GM06990 (cell line): ENCODE measurements at regions not wholly inside any gene's neighbourhood (a gene's known extent, or its start where the extent isn't known, plus 50 kb on each side); places are given as distances from the start of the nearest gene placed in this dataset.

Experiments used
- DNase-seq: peaks from one replicate; pipeline ENCODE4 v3.0.0-alpha.2; 2011; ENCODE audit not compliant: insufficient read length; ENCODE audit errors: extremely low read depth
- H3K27me3 ChIP-seq: replicated peaks from 2 replicates; pipeline ENCODE4 v1.6.0; 2011; ENCODE audit warnings: low read length; ENCODE audit not compliant: control insufficient read depth, insufficient read depth
- H3K36me3 ChIP-seq: 2 replicates; pipeline ENCODE4 v1.5.1; 2011; ENCODE audit warnings: low read length; ENCODE audit not compliant: control insufficient read depth, insufficient read depth
- H3K4me3 ChIP-seq: replicated peaks from 2 replicates; pipeline ENCODE4 v1.5.1; 2011; ENCODE audit warnings: low read depth, mild to moderate bottlenecking, control low read depth, low read length
- TF ChIP-seq, protein P1 (sequence below): IDR thresholded peaks from 2 replicates; pipeline ENCODE4 v1.5.1; 2011; ENCODE audit warnings: low read length, control low read depth, mild to moderate bottlenecking, inconsistent platforms; ENCODE audit not compliant: insufficient read depth, poor library complexity, severe bottlenecking

DNA sequence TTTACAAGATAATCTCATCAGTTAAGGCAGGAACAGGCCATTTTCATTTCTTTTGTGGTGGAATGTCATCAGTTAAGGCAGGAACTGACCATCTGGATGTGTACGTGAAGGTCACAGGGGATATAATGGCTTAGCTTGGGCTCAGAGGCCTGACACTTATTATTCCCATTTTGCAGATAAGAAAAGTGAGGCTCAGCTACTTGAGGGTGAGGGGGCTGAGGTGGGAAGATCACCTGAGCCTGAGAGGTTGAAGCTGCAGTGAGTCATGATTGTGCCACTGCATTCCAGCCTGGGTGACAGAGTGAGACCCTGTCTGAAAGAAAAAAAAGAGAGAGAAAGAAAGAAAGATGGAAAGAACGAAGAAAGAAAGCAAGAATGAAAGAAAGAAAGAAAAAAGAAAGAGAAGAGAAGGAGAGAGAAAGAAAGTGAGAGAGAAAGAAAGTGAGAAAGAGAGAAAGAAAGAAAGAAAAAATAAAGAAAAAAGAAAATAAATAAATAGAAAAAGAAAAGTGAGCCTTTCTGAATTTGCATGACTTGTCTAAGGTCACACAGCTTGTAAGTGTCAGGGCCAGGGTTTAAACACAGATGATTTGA, 142.0 kb downstream of the TMEM30B start:
- no peak overlapping the region for H3K4me3 ChIP-seq
- H3K36me3 ChIP-seq: no peaks in the 10 kb centered on the region
- no peaks in the 10 kb centered on the region for H3K27me3 ChIP-seq
- TF ChIP-seq, protein P1, sequence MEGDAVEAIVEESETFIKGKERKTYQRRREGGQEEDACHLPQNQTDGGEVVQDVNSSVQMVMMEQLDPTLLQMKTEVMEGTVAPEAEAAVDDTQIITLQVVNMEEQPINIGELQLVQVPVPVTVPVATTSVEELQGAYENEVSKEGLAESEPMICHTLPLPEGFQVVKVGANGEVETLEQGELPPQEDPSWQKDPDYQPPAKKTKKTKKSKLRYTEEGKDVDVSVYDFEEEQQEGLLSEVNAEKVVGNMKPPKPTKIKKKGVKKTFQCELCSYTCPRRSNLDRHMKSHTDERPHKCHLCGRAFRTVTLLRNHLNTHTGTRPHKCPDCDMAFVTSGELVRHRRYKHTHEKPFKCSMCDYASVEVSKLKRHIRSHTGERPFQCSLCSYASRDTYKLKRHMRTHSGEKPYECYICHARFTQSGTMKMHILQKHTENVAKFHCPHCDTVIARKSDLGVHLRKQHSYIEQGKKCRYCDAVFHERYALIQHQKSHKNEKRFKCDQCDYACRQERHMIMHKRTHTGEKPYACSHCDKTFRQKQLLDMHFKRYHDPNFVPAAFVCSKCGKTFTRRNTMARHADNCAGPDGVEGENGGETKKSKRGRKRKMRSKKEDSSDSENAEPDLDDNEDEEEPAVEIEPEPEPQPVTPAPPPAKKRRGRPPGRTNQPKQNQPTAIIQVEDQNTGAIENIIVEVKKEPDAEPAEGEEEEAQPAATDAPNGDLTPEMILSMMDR: no peak
- DNase-seq: no peak

DNA sequence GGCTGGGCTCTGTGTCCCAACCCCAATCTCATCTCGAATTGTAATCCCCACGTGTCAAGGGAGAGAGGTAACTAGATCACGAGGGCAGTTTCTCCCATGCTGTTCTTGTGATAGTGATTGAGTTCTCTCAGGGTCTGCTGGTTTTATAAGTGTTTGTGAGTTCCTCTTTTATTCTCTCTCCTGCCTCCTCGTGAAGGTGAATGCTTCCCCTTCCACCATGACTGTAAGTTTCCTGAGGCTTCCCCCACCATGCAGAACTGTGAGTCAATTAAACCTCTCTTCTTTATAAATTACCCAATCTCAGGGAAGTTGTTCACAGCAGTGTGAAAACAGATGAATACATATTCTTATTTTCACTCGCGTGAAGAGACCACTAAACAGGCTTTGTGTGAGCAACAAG, 148.2 kb downstream of the TMEM30B start:
- no peak for DNase-seq
- TF ChIP-seq, protein P1: no peak

DNA sequence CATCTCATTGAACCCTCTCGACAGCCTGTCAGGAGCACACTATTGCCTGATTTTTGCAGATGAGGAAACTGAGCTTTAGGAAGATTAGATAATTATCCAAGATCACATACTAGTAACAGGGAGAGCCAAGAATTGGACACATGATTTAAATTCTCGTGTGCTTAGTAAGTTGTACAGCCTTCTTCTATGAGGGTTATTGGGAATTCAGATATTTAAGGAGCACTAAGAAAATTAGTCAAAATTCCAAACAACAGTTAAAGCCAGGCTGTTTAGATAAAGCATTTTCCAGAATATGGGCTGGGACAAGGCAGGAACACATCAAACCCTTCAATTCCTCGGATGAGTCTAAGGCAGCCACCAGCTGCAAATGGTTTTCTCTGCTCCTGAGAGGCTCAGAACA, 148.8 kb downstream of the TMEM30B start:
- Histone ChIP-seq H3K4me3 (no peak overlapping the region), H3K27me3 (no peaks in the 10 kb centered on the region), H3K36me3 (no peaks in the 10 kb centered on the region)
- no peak for DNase-seq
- TF ChIP-seq, protein P1: no peak

More for the DNA sequence above, 148.2 kb downstream of the TMEM30B start:
- Histone ChIP-seq H3K4me3 (no peak overlapping the region), H3K36me3 (no peaks in the 10 kb centered on the region), H3K27me3 (no peaks in the 10 kb centered on the region)

DNA sequence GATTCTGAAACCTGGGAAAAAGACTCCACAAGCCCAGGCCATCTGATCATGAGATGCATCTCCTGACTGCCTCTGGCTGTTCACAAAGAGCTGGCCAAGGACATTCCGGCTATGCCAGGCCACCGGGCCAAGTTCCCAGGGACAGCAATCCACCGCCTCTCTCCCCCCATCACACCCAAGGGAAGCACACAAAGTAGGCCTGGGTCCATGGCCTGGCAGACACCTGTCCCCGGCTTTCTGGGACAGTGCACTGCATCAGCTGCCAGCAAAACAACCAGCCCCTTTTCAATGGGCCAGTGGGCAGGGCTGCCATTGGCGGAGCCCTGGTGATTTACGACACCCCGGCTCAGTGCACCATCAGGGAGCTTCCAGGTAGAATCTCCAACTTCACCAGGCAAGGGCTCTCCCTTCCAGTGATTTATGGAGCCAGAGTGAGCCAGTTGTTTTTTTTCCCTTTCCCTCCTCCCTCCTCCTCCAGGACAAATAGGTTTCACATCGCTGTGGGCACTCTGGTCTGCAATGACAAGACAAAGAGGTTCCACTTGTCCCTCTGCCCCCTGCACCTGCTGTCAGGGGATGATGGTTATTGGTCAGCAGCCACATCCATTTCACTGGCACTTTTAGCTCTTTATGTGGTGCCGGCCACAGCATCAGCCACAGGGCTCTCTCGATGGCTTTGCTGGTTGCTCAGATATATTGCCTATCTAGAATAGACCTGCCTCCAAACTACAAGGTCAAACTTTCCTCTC, 149.6 kb downstream of the SLC38A6 start:
- Histone ChIP-seq H3K4me3 (no peak overlapping the region), H3K27me3 (no peaks in the 10 kb centered on the region), H3K36me3 (no peaks in the 10 kb centered on the region)
- TF ChIP-seq, protein P1: no peak
- DNase-seq: no peak

DNA sequence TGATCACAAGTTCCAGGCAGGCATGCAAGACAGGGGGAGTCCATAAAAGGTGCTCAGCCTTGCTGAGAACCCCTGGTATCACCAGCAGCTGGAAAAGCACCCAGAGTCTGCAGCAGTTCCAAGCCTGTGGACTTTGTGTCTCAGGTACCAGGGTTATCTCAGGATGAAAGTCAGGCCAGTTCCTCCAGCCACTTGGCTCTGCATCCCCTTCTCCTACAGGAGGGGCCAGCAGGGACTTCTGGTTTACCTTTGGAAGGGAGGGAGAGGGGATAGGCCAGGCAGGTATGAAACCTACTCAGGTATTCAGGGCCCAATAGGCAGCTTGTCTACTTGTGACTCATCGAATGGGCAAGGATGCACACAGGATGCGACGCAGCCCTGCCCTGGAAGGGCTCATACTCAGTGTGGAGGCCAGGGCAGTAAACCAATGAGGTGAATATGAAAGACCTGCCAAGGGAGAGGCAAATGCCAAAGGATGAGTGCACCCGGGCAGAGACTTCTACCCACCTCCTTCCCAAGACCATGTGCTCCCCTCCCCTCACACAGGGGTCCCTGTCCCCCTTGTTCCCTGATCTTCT, 148.2 kb downstream of the SLC38A6 start:
- H3K36me3 ChIP-seq: no peaks in the 10 kb centered on the region
- TF ChIP-seq, protein P1: no peak
- H3K27me3 ChIP-seq: no peaks in the 10 kb centered on the region
- no peak overlapping the region for H3K4me3 ChIP-seq
- no peak for DNase-seq
